DND-41 (cell line): ENCODE measurements at regions not wholly inside any gene's neighbourhood (a gene's known extent, or its start where the extent isn't known, plus 50 kb on each side); places are given as distances from the start of the nearest gene placed in this dataset.

Source experiments
- ATAC-seq: fragments of 200-7000 bp; cut with Tn5 transposase; 3 replicates; pipeline ENCODE4 v1.9.1; 2021; ENCODE audit warnings: low read depth; ENCODE audit not compliant: insufficient read depth
- DNase-seq: peaks from one replicate; pipeline ENCODE4 v3.0.0-alpha.2; 2020
- H2AFZ ChIP-seq: 2 replicates; pipeline ENCODE4 v1.6.0; 2012; ENCODE audit warnings: low read depth, low read length
- H3K27ac ChIP-seq: 2 replicates; pipeline ENCODE4 v1.5.1; 2012; ENCODE audit warnings: low read length, inconsistent platforms
- H3K27me3 ChIP-seq: fragments of 200-600 bp; sonication (generic); 2 replicates; pipeline ENCODE4 v1.6.0; 2012; ENCODE audit warnings: low read length, mild to moderate bottlenecking, inconsistent platforms; ENCODE audit not compliant: insufficient read depth, poor library complexity
- H3K36me3 ChIP-seq: 2 replicates; pipeline ENCODE4 v1.5.1; 2012; ENCODE audit warnings: low read length, inconsistent platforms; ENCODE audit not compliant: insufficient read depth
- H3K4me1 ChIP-seq: 2 replicates; pipeline ENCODE4 v1.5.1; 2012; ENCODE audit warnings: mild to moderate bottlenecking, low read length; ENCODE audit not compliant: insufficient read depth
- H3K4me2 ChIP-seq: 2 replicates; pipeline ENCODE4 v1.6.0; 2012; ENCODE audit warnings: mild to moderate bottlenecking, moderate library complexity, low read length, inconsistent platforms; ENCODE audit not compliant: insufficient read depth
- H3K4me3 ChIP-seq, 2 experiments: fragments of 200-600 bp in 1 of 2; shearing (Covaris generic) in 1 of 2; 2 replicates each; pipeline ENCODE4 v1.5.1; 2012 to 2016; ENCODE audit warnings: inconsistent platforms in 2 of 2, low read length in 2 of 2, mild to moderate bottlenecking in 2 of 2, low read depth in 1 of 2, moderate library complexity in 1 of 2
- H3K79me2 ChIP-seq: 2 replicates; pipeline ENCODE4 v1.6.0; 2012; ENCODE audit warnings: low read length, inconsistent platforms; ENCODE audit not compliant: insufficient read depth
- H3K9ac ChIP-seq: 2 replicates; pipeline ENCODE4 v1.6.0; 2012; ENCODE audit warnings: low read depth, mild to moderate bottlenecking, inconsistent platforms, low read length, moderate library complexity
- H3K9me3 ChIP-seq: 2 replicates; pipeline ENCODE4 v1.5.1; 2012; ENCODE audit warnings: low read length, moderate library complexity, mild to moderate bottlenecking, inconsistent platforms; ENCODE audit not compliant: insufficient read depth, severe bottlenecking
- H4K20me1 ChIP-seq: 2 replicates; pipeline ENCODE4 v1.6.0; 2012; ENCODE audit warnings: low read length; ENCODE audit not compliant: insufficient read depth
- EZH2 ChIP-seq: IDR thresholded peaks from 3 replicates; pipeline ENCODE4 v1.6.1; 2012; ENCODE audit warnings: borderline replicate concordance, low read depth, mild to moderate bottlenecking, moderate library complexity, low read length, inconsistent platforms; ENCODE audit not compliant: severe bottlenecking
- TF ChIP-seq, protein P1 (sequence below): IDR thresholded peaks from 2 replicates; pipeline ENCODE4 v1.5.1; 2012; ENCODE audit warnings: borderline replicate concordance, low read length, moderate library complexity, mild to moderate bottlenecking; ENCODE audit not compliant: poor library complexity, severe bottlenecking; ENCODE audit errors: extremely low read depth

GRCh38 chr20:34171640-34172039 lies 59.6 kb upstream of the EIF2S2 start:
- no peak for DNase-seq
- TF ChIP-seq EZH2 = no peak
- TF ChIP-seq, protein P1, sequence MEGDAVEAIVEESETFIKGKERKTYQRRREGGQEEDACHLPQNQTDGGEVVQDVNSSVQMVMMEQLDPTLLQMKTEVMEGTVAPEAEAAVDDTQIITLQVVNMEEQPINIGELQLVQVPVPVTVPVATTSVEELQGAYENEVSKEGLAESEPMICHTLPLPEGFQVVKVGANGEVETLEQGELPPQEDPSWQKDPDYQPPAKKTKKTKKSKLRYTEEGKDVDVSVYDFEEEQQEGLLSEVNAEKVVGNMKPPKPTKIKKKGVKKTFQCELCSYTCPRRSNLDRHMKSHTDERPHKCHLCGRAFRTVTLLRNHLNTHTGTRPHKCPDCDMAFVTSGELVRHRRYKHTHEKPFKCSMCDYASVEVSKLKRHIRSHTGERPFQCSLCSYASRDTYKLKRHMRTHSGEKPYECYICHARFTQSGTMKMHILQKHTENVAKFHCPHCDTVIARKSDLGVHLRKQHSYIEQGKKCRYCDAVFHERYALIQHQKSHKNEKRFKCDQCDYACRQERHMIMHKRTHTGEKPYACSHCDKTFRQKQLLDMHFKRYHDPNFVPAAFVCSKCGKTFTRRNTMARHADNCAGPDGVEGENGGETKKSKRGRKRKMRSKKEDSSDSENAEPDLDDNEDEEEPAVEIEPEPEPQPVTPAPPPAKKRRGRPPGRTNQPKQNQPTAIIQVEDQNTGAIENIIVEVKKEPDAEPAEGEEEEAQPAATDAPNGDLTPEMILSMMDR = no peak
- H4K20me1 ChIP-seq = no peaks in the 10 kb centered on the region
- H3K27ac ChIP-seq = no peak overlapping the region
- peaks cover 29% of the 10 kb centered on the region for H3K27me3 ChIP-seq
- no peak overlapping the region for H3K4me2 ChIP-seq
- H3K36me3 ChIP-seq = no peaks in the 10 kb centered on the region
- H3K9me3 ChIP-seq = no peaks in the 10 kb centered on the region
- H3K4me1 ChIP-seq = no peaks in the 10 kb centered on the region
- no peak overlapping the region for H2AFZ ChIP-seq
- no peaks in the 10 kb centered on the region for H3K79me2 ChIP-seq
- ATAC-seq = no peak
- no peak overlapping the region for H3K4me3 ChIP-seq
- no peak overlapping the region for H3K9ac ChIP-seq

GRCh38 chr20:34172926-34173325 lies 60.9 kb upstream of the EIF2S2 start:
- no peak overlapping the region for H3K4me3 ChIP-seq
- H3K9ac ChIP-seq = no peak overlapping the region
- H3K9me3 ChIP-seq = no peaks in the 10 kb centered on the region
- H2AFZ ChIP-seq = no peak overlapping the region
- no peaks in the 10 kb centered on the region for H3K79me2 ChIP-seq
- no peaks in the 10 kb centered on the region for H3K36me3 ChIP-seq
- peaks cover 33% of the 10 kb centered on the region for H3K27me3 ChIP-seq
- no peaks in the 10 kb centered on the region for H4K20me1 ChIP-seq
- TF ChIP-seq EZH2 = no peak
- TF ChIP-seq, protein P1 = no peak
- H3K27ac ChIP-seq = no peak overlapping the region
- DNase-seq (no peak), ATAC-seq (no peak)
- H3K4me2 ChIP-seq = no peak overlapping the region
- no peaks in the 10 kb centered on the region for H3K4me1 ChIP-seq

GRCh38 chr20:34175079-34175478 lies 63.0 kb upstream of the EIF2S2 start:
- no peak overlapping the region for H2AFZ ChIP-seq
- H3K27me3 ChIP-seq = peaks cover 33% of the 10 kb centered on the region
- TF ChIP-seq EZH2 = no peak
- TF ChIP-seq, protein P1 = no peak
- H3K79me2 ChIP-seq = no peaks in the 10 kb centered on the region
- no peak for DNase-seq
- no peaks in the 10 kb centered on the region for H3K36me3 ChIP-seq
- no peaks in the 10 kb centered on the region for H4K20me1 ChIP-seq
- no peaks in the 10 kb centered on the region for H3K4me1 ChIP-seq
- ATAC-seq = no peak
- H3K4me3 ChIP-seq = no peak overlapping the region
- H3K9me3 ChIP-seq = no peaks in the 10 kb centered on the region
- H3K9ac ChIP-seq = no peak overlapping the region
- no peak overlapping the region for H3K27ac ChIP-seq
- H3K4me2 ChIP-seq = no peak overlapping the region

- no peak for DNase-seq
- no peak overlapping the region for H3K4me3 ChIP-seq
- no peak overlapping the region for H3K9ac ChIP-seq
- peaks cover 35% of the 10 kb centered on the region for H3K27me3 ChIP-seq
- no peak overlapping the region for H2AFZ ChIP-seq
- no peak for TF ChIP-seq EZH2
- TF ChIP-seq, protein P1 = no peak
- no peaks in the 10 kb centered on the region for H4K20me1 ChIP-seq
- H3K79me2 ChIP-seq = no peaks in the 10 kb centered on the region
- no peaks in the 10 kb centered on the region for H3K9me3 ChIP-seq
- H3K4me2 ChIP-seq = no peak overlapping the region
- H3K4me1 ChIP-seq = no peaks in the 10 kb centered on the region
- no peaks in the 10 kb centered on the region for H3K36me3 ChIP-seq
- no peak overlapping the region for H3K27ac ChIP-seq
- no peak for ATAC-seq
These were observed 63.8 kb upstream of the EIF2S2 start for GRCh38 chr20:34175879-34176278.
